Right lobe of liver (tissue), 6 donors: ENCODE measurements at regions not wholly inside any gene's neighbourhood (a gene's known extent, or its start where the extent isn't known, plus 50 kb on each side); places are given as distances from the start of the nearest gene placed in this dataset.
A peak's percentile ranks its signal among the peaks of the same experiment; 100 is the strongest.

Source experiments
- ATAC-seq, 4 donors: fragments of 200-7000 bp; cut with Tn5 transposase; one replicate each; pipeline ENCODE4 v1.9.1; 2020; ENCODE audit warnings: mild to moderate bottlenecking in 4 of 4, moderate library complexity in 4 of 4
- DNase-seq, 3 donors: peaks; one replicate each; pipeline ENCODE4 v3.0.0-alpha.2; 2020
- H3K27ac ChIP-seq, 3 donors: fragments of 200-600 bp; one replicate each; pipeline ENCODE4 v1.8.0; 2022
- H3K27me3 ChIP-seq, 2 donors: fragments of 200-600 bp; one replicate each; pipeline ENCODE4 v1.8.0; 2022
- H3K36me3 ChIP-seq, 4 donors: fragments of 200-600 bp; sonication (generic) in 1 of 4; one replicate each; pipeline versions ENCODE4 v1.5.1 to v1.8.0; 2017 to 2022; ENCODE audit warnings: control low read depth in 1 of 4
- H3K4me1 ChIP-seq, 4 donors: fragments of 200-600 bp; sonication (generic) in 1 of 4; one replicate each; pipeline versions ENCODE4 v1.5.1 to v1.8.0; 2017 to 2022; ENCODE audit warnings: control low read depth in 1 of 4
- H3K4me3 ChIP-seq, 3 donors: fragments of 200-600 bp; one replicate each; pipeline ENCODE4 v1.8.0; 2022
- H3K9me3 ChIP-seq, 4 donors: fragments of 200-600 bp; sonication (generic) in 1 of 4; one replicate each; pipeline versions ENCODE4 v1.5.1 to v1.8.0; 2017 to 2022; ENCODE audit warnings: control low read depth in 1 of 4
- POLR2A ChIP-seq: fragments of 450-650 bp; IDR thresholded peaks from one replicate; pipeline ENCODE4 v1.6.1; 2017; ENCODE audit warnings: antibody characterized with exemption, mild to moderate bottlenecking
- WGBS: methylation state at CpG from one replicate; pipeline ENCODE4 v1.1.6; 2018; ENCODE audit warnings: low coverage, low lambda C conversion rate; ENCODE audit not compliant: insufficient coverage; ENCODE audit errors: missing lambda C conversion rate; 5-methylcytosine and 5-hydroxymethylcytosine counted together
- intact Hi-C, 2 donors: fragments of 100-400 bp; cut with DNase I; formaldehyde crosslinking; loops; one replicate each; pipeline versions ENCODE4 v1.11.2 to v1.14.1; 2022
- TF ChIP-seq, protein P1 (sequence below), 4 donors: fragments of 200-600 bp in 3 of 4; fragments of 450-650 bp in 1 of 4; IDR thresholded peaks; one replicate each; pipeline versions ENCODE4 v1.5.1 to v1.8.0; 2016 to 2022; ENCODE audit warnings: antibody characterized with exemption in 4 of 4, mild to moderate bottlenecking in 2 of 4
- donor health status: DM: no; HTN: yes; CAD: no.
- donor health status: DM: no; HTN: no; CAD: no.
- donor health status: DM: no; HTN: no; CAD: no.
- donor health status: DM: no; HTN: yes; CAD: no.
- donor health status: DM: no; HTN: yes; CAD: no.

DNA sequence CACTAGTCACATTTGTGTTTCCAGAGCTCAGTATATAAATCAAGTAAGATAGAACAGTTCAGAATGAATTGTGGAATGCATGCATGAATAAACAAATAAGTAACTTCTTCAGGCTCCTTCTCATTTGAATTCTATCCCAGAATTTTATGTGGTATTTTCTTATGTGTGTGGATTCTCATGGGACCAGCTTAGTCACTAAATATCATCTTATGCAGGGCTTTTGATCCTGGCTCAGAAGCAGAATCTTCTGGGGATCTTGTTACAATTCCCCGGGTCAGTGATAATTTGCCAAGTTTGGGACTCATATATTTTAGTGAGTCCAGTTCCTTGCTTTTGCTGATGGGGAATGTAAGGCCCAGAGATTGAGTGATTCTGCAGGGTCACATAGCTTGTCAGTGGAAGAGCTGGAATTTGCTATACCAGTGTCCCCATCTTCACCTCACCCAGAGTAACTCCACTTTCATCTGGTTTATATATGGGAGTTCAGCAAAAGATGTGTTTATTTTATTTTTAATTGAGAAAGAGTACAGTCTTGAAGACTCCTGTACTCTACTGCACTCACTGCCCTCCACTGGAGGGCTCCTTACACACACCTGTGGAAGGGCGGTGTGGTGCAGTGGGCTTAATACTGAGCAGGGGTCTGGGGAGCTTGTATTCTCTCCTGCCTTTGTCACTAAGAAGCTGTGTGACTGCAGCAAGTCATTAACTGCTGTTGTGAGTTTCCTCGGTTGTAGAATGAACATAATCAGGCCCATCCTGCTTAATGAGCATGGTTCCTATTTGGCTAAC, 198.2 kb upstream of the CXorf66 start:
- Histone ChIP-seq H3K9me3 (no peaks in the 10 kb centered on the region), H3K27me3 (no peaks in the 10 kb centered on the region), H3K4me1 (no peaks in the 10 kb centered on the region), H3K4me3 (no peak overlapping the region), H3K27ac (no peak overlapping the region), H3K36me3 (no peaks in the 10 kb centered on the region)
- ATAC-seq (no peak), DNase-seq (no peak)
- TF ChIP-seq, protein P1, sequence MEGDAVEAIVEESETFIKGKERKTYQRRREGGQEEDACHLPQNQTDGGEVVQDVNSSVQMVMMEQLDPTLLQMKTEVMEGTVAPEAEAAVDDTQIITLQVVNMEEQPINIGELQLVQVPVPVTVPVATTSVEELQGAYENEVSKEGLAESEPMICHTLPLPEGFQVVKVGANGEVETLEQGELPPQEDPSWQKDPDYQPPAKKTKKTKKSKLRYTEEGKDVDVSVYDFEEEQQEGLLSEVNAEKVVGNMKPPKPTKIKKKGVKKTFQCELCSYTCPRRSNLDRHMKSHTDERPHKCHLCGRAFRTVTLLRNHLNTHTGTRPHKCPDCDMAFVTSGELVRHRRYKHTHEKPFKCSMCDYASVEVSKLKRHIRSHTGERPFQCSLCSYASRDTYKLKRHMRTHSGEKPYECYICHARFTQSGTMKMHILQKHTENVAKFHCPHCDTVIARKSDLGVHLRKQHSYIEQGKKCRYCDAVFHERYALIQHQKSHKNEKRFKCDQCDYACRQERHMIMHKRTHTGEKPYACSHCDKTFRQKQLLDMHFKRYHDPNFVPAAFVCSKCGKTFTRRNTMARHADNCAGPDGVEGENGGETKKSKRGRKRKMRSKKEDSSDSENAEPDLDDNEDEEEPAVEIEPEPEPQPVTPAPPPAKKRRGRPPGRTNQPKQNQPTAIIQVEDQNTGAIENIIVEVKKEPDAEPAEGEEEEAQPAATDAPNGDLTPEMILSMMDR (IDR thresholded peaks at IDR 0.05) = no peak
- TF ChIP-seq POLR2A = no peak
- 78% methylated on average over 2 of the region's 3 CpGs for WGBS
- intact Hi-C loops = no loop called here

DNA sequence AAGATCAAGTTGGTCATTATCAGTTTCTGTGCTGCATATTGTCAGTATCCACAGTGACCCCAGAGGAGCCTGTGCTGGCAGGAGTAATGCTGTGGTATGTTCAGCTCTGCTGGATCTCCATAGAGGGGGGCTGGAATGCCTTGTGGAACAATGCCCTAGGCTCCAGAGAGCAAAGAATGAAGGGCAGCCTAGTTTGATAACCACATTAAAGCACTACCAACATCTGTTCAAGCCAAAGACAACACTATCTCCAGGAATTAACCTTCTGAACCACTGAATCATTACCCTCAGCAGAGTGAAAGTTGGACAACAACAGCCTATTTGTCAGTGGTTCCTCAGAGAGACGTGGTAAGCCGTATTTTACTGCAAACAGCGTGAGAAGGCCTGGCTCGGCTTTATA, 192.3 kb upstream of the CXorf66 start:
- peak in 3 of 4 donors; percentile 23 to 52 (median 44) for ATAC-seq
- H3K36me3 ChIP-seq = no peaks in the 10 kb centered on the region
- H3K4me1 ChIP-seq = no peaks in the 10 kb centered on the region
- no peaks in the 10 kb centered on the region for H3K9me3 ChIP-seq
- DNase-seq = no peak
- no peak overlapping the region for H3K27ac ChIP-seq
- H3K27me3 ChIP-seq = no peaks in the 10 kb centered on the region
- H3K4me3 ChIP-seq = no peak overlapping the region
- intact Hi-C loops = no loop called here
- 29% methylated on average over 4 of the region's 4 CpGs for WGBS
- TF ChIP-seq, protein P1 (IDR thresholded peaks at IDR 0.05) = no peak

DNA sequence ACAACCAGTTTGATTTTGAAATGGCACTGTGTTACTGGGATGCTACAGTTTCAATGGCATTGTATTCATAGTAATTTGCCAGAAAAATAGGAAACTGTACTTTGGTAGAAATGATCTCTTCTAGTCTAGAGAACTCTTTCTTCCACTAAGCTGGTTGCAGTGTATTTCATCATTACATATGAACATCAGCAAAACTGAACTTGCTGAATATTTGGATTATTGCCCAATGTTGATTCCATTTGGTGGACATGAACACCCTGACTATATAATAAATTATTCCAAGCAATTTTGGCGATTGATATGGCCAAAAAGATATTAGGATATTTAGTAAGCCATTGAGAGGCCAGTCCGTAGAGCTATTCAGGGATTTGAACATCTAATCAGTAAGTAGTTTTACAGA, 191.8 kb upstream of the CXorf66 start:
- intact Hi-C loops = no loop called here
- no peak overlapping the region for H3K4me3 ChIP-seq
- no peak overlapping the region for H3K27ac ChIP-seq
- H3K27me3 ChIP-seq = no peaks in the 10 kb centered on the region
- ATAC-seq (no peak), DNase-seq (no peak)
- H3K9me3 ChIP-seq = no peaks in the 10 kb centered on the region
- WGBS = 44% methylated on average over 2 of the region's 2 CpGs
- TF ChIP-seq POLR2A = no peak
- TF ChIP-seq, protein P1 (IDR thresholded peaks at IDR 0.05) = no peak
- no peaks in the 10 kb centered on the region for H3K4me1 ChIP-seq
- H3K36me3 ChIP-seq = no peaks in the 10 kb centered on the region

DNA sequence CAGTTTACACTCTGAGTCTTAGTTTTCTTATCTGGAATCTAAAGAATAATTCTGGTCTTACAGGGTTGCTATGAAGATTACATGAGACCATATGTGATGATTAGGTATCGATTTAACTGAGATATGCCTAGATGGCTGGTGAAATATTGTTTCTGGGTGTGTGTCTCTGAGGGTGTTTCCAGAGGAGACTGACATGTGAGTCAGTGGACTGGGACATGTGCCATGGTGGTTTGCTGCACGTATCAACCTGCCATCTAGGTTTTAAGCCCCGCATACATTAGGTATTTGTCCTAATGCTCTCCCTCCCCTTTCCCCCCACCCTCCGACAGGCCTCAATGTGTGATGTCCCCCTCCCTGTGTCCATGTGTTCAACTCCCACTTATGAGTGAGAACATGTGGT, 186.0 kb upstream of the CXorf66 start:
- H3K27me3 ChIP-seq = no peaks in the 10 kb centered on the region
- WGBS = 66% methylated on average over 2 of the region's 4 CpGs

More for the DNA sequence above, 186.0 kb upstream of the CXorf66 start:
- DNase-seq (no peak), ATAC-seq (no peak)
- H3K27ac ChIP-seq = no peak overlapping the region
- H3K4me3 ChIP-seq = no peak overlapping the region
- intact Hi-C loops = no loop called here
- no peaks in the 10 kb centered on the region for H3K36me3 ChIP-seq
- no peaks in the 10 kb centered on the region for H3K9me3 ChIP-seq
- H3K4me1 ChIP-seq = no peaks in the 10 kb centered on the region
- TF ChIP-seq, protein P1 (IDR thresholded peaks at IDR 0.05) = no peak
- TF ChIP-seq POLR2A = no peak
